ENCODE measurements at regions not wholly inside any gene's neighbourhood (a gene's known extent, or its start where the extent isn't known, plus 50 kb on each side); places are given as distances from the start of the nearest gene placed in this dataset.

- TF ChIP-seq CTCF (conservative IDR thresholded peaks at IDR 0.05) (no peak), EZH2 (IDR thresholded peaks at IDR 0.05; ENCODE audit: low read depth) (no peak)
These were observed 95.0 kb downstream of the FCRL5 start for GRCh38 chr1:157457279-157457678.

All from PC-9 (cell line).